ENCODE measurements at regions not wholly inside any gene's neighbourhood (a gene's known extent, or its start where the extent isn't known, plus 50 kb on each side); places are given as distances from the start of the nearest gene placed in this dataset.

DNA sequence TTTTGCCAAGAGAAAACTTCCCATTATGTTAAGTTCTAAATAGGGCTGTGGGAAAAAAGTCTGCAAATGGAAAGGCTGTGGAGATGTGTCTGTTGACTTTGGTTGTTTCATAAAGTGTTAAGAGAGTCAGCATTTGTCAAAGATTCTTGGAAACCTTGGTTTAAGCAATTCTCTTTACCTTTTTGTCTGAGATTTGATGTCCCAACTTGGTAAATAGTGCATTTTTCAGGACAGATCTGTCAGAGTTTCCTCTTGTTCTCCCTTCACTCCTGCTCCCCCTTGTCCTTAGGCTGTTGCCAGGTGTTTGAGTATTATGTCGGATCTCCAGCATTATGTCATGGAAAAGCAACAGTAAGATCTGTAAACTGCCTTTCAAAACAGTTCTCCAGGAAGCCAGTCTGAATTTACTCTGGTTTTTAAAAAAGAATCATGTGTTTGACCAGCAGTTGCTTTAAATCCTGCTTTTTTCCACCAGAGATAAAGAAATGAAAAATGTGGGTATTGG is 79.1 kb upstream of the ADAMTSL1 start:
- DNase-seq (ENCODE audit: low read depth): no peak

GRCh38 chr9:18396102-18396728 is 77.7 kb upstream of the ADAMTSL1 start:
- DNase-seq (ENCODE audit: low read depth): peak; percentile 13

DNA sequence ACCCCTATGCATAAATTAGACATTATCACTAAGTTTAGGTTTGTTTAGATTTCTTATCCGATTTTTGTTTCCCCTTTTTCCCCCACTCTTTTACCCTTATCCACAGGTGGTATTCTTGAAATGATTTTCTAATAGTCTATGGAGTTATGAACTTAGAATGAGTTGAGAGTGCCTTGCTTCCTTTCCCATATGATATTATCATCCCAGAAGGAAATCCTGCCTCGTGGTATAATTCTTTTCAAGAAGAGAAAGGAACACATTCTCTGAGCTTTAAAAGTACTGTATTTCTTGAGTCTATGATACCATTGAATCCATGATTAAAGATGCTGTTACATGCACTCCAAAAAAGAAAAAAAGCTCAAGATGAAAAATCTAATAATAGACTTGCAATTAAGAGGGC is 76.9 kb upstream of the ADAMTSL1 start:
- DNase-seq (ENCODE audit: low read depth): no peak

DNA sequence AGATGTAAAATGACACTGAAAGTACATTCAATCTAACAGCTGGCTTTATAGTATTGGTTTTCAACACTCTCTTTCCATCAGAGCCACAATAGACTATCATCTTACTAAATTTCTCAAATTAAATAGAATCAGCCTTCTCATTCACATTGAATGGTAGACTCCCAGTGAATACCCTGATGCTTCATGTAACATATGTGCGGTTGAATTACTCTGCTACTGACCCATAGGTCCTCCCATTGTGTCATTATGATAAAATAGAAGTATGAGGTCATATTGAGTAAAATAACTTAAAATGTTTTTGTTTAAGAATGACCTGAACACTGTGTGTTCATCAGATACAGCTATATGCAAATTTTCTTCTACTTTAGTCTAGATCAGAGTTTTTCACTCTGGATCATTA is 75.9 kb upstream of the ADAMTSL1 start:
- no peak for DNase-seq (ENCODE audit: low read depth)

DNA sequence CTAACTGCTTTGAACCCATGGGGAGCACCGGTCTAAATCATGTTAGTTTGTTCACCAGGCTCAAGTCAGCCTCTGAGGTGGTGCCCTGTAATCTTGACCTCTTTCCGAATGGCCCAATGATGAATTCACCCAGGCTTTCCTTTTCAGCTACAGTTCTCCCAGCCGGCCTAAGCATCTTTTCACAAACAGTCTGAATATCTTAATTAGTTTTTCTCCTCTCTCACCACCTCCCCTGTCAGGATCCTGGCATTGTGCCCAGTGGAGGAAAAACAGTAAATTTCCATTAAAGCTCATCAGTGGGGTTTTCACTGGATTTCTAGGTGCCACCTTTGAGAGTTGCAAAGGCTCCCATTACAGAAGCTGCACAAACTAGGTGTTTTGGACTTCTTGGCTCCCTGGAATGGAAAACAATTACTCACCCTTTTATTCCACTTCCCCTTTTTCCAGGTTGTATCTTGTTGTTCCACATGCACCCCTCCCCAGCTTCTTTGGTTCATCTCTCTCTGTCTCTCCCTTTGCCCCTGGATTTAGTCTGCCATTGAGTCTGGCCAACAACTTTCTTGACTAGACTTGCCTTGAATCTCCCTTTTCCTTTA is 69.4 kb upstream of the ADAMTSL1 start:
- DNase-seq (ENCODE audit: low read depth): no peak

GRCh38 chr9:18405240-18405639 is 68.7 kb upstream of the ADAMTSL1 start:
- no peak for DNase-seq (ENCODE audit: low read depth)

DNA sequence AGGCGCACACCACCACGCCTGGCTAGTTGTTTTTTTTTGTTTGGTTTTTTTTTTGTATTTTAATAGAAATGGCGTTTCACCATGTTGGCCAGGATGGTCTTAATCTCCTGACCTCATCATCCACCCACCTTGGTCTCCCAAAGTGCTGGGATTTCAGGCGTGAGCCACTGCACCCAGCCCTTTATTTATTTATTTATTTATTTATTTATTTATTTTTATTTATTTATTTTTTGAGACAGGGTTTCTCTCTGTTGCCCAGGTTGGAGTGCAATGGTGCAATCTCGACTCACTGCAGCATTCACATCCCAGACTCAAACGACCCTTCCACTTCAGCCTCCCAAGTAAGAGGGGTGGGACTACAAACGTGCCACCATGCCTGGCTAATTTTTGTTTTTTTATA is 63.0 kb upstream of the ADAMTSL1 start:
- DNase-seq (ENCODE audit: low read depth): no peak

GRCh38 chr9:18421391-18421790 is 52.6 kb upstream of the ADAMTSL1 start:
- DNase-seq (ENCODE audit: low read depth): no peak

DNA sequence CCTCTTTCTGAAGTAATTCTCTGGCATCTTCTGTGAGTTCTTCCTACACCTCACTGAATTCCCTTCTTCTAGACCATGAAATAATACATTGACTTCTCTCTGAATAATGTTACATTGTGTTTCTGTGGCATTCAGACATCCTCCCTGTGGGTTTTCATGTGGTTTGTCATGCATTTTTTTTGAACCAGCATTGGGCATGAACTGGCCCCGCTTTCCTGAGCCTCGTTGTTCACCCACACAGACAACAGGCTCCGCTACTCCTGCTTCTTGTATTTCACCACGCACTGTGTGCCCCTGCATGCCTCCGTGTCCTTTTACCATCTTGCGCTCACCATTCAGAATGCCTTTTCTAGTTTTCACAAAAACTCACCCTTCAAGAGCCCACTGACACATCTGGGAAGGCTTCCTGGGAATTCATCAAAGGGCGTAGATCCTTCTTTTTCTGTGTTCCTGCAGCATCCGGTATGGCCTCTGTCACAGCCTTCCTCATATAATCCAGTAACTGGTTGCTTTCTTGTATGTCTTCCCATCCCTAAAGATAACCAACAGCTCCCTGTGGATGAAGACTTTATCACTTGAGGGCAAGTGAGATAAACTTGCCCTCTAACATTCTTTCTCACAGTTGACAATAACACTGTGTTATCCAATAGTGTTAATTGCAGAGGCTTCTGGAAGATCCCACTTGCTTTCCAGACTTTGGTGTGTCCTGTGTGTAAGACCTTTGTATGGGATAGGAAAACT is 51.5 kb upstream of the ADAMTSL1 start:
- DNase-seq (ENCODE audit: low read depth): no peak

DNA sequence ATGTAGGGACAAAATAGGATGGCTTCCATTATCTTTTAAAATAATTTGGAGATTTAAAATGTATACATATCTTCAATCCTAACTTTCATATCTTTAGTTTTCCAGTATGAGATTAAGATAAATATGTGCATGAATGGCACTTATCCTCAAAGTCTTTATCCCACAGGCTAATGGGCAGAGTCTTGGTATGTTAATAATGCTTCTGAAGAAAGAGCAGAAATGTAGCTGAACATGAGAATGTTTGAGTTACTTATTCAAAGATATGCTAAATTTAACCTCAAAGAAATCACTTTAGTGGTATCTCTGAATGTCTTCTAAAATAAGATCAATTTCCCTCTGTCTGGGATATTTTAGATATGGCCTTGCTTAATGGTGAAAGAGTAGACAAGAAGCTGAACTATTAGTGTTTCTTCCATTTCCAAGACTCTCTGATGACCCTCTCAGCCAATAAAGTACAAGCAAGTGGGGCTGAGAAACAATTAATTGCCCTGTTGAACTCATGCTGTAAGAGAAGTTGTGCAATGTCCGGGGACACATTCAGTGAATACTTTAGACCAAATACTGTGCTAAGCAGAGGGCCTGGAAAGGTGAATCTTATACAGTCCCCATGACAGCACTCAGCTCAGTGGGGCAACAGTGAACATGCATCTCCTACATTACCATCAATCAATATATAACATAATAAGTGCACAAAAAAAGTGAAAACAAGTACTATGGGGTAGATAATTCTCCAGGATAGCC is 50.0 kb upstream of the ADAMTSL1 start:
- no peak for DNase-seq (ENCODE audit: low read depth)
